ENCODE measurements at regions not wholly inside any gene's neighbourhood (a gene's known extent, or its start where the extent isn't known, plus 50 kb on each side); places are given as distances from the start of the nearest gene placed in this dataset.

- no peak for TF ChIP-seq CTCF (IDR thresholded peaks at IDR 0.05; ENCODE audit: insufficient read depth, low read length)
- TF ChIP-seq GABPA (IDR thresholded peaks at IDR 0.05; ENCODE audit: low read depth), result no peak
- TF ChIP-seq, protein P1, sequence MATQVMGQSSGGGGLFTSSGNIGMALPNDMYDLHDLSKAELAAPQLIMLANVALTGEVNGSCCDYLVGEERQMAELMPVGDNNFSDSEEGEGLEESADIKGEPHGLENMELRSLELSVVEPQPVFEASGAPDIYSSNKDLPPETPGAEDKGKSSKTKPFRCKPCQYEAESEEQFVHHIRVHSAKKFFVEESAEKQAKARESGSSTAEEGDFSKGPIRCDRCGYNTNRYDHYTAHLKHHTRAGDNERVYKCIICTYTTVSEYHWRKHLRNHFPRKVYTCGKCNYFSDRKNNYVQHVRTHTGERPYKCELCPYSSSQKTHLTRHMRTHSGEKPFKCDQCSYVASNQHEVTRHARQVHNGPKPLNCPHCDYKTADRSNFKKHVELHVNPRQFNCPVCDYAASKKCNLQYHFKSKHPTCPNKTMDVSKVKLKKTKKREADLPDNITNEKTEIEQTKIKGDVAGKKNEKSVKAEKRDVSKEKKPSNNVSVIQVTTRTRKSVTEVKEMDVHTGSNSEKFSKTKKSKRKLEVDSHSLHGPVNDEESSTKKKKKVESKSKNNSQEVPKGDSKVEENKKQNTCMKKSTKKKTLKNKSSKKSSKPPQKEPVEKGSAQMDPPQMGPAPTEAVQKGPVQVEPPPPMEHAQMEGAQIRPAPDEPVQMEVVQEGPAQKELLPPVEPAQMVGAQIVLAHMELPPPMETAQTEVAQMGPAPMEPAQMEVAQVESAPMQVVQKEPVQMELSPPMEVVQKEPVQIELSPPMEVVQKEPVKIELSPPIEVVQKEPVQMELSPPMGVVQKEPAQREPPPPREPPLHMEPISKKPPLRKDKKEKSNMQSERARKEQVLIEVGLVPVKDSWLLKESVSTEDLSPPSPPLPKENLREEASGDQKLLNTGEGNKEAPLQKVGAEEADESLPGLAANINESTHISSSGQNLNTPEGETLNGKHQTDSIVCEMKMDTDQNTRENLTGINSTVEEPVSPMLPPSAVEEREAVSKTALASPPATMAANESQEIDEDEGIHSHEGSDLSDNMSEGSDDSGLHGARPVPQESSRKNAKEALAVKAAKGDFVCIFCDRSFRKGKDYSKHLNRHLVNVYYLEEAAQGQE (IDR thresholded peaks at IDR 0.05; ENCODE audit: insufficient replicate concordance, low read depth), result no peak
Measured at GRCh38 chr20:48098099-48098498, 312.8 kb upstream of the SULF2 start.
